Erythroblast (primary cell): ENCODE measurements at regions not wholly inside any gene's neighbourhood (a gene's known extent, or its start where the extent isn't known, plus 50 kb on each side); places are given as distances from the start of the nearest gene placed in this dataset.

Source experiments
- GATA1 ChIP-seq: IDR thresholded peaks from 2 replicates; pipeline ENCODE4 v1.6.1; 2011; ENCODE audit warnings: low read depth, mild to moderate bottlenecking, control low read depth, low read length, moderate library complexity
- POLR2A ChIP-seq: IDR thresholded peaks from 2 replicates; pipeline ENCODE4 v1.6.1; 2011; ENCODE audit warnings: mild to moderate bottlenecking, low read length

DNA sequence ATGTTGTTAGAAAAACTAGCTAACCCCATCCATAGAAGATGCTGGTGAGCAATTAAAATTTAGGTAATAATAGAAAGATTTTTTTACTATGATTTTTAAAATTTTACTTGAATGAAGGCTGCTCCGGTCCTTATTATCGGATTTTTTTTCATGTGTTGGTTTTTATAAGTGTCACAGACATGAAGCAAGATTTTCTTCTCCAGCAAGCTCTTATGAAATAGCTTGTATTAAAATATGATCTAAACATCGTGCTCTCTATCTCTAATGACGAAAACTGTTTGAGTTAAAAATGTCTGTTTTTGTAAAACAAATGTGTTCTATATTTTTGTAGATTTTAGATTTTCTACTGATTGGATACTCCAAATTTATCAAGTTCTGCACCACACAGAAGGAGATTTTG lies 339.6 kb downstream of the ZNF536 start:
- TF ChIP-seq POLR2A: no peak
- no peak for TF ChIP-seq GATA1
